GM18867 (cell line): ENCODE measurements at regions not wholly inside any gene's neighbourhood (a gene's known extent, or its start where the extent isn't known, plus 50 kb on each side); places are given as distances from the start of the nearest gene placed in this dataset.

ENCODE experiments used
- ATAC-seq: cut with Tn5 transposase; IDR thresholded peaks from one replicate; pipeline ENCODE4 v1.9.1; 2021; ENCODE audit warnings: mild to moderate bottlenecking, moderate library complexity; ENCODE audit not compliant: unreplicated experiment

GRCh38 chr11:115895594-115895993, 391.4 kb upstream of the CADM1 start:
- ATAC-seq, result no peak

GRCh38 chr11:115894176-115894575, 390.0 kb upstream of the CADM1 start:
- ATAC-seq, result no peak

- no peak for ATAC-seq
Measured at GRCh38 chr11:115893461-115894099, 389.4 kb upstream of the CADM1 start.

- no peak for ATAC-seq
Measured at GRCh38 chr11:115892016-115892415, 387.8 kb upstream of the CADM1 start.

GRCh38 chr11:115891581-115891980, 387.4 kb upstream of the CADM1 start:
- ATAC-seq, result no peak

- no peak for ATAC-seq
Measured at GRCh38 chr11:115890500-115890899, 386.3 kb upstream of the CADM1 start.

GRCh38 chr11:115889712-115890111, 385.5 kb upstream of the CADM1 start:
- ATAC-seq, result no peak

GRCh38 chr11:115887727-115888126, 383.5 kb upstream of the CADM1 start:
- no peak for ATAC-seq

- ATAC-seq, result no peak
Measured at GRCh38 chr11:115887316-115887715, 383.1 kb upstream of the CADM1 start.

- ATAC-seq, result no peak
Measured at GRCh38 chr11:115886422-115886733, 382.2 kb upstream of the CADM1 start.

- ATAC-seq, result no peak
Measured at GRCh38 chr11:115885535-115886421, 381.6 kb upstream of the CADM1 start.

GRCh38 chr11:115884800-115885534, 380.8 kb upstream of the CADM1 start:
- ATAC-seq, result no peak

- ATAC-seq, result peak; percentile 94
Measured at GRCh38 chr11:115874843-115875242, 370.6 kb upstream of the CADM1 start.

- ATAC-seq, result peak; percentile 40
Measured at GRCh38 chr11:115873813-115874212, 369.6 kb upstream of the CADM1 start.

GRCh38 chr11:115872416-115872815, 368.2 kb upstream of the CADM1 start:
- no peak for ATAC-seq

GRCh38 chr11:115871161-115871760, 367.0 kb upstream of the CADM1 start:
- ATAC-seq, result no peak

- peak; percentile 65 for ATAC-seq
Measured at GRCh38 chr11:115869780-115870431, 365.7 kb upstream of the CADM1 start.

- ATAC-seq, result no peak
Measured at GRCh38 chr11:115869131-115869530, 364.9 kb upstream of the CADM1 start.

GRCh38 chr11:115860246-115860645, 356.0 kb upstream of the CADM1 start:
- ATAC-seq, result no peak

GRCh38 chr11:115848611-115849010, 344.4 kb upstream of the CADM1 start:
- no peak for ATAC-seq

GRCh38 chr11:115848080-115848479, 343.9 kb upstream of the CADM1 start:
- ATAC-seq, result no peak
